NT2/D1 (cell line): ENCODE measurements at regions not wholly inside any gene's neighbourhood (a gene's known extent, or its start where the extent isn't known, plus 50 kb on each side); places are given as distances from the start of the nearest gene placed in this dataset.

Experiments
- YY1 ChIP-seq: IDR thresholded peaks from 2 replicates; pipeline ENCODE4 v1.6.1; 2011; ENCODE audit not compliant: insufficient read length, insufficient read depth
- ZNF274 ChIP-seq: IDR thresholded peaks from 2 replicates; pipeline ENCODE4 v1.6.1; 2011; ENCODE audit warnings: mild to moderate bottlenecking, low read depth, low read length

DNA sequence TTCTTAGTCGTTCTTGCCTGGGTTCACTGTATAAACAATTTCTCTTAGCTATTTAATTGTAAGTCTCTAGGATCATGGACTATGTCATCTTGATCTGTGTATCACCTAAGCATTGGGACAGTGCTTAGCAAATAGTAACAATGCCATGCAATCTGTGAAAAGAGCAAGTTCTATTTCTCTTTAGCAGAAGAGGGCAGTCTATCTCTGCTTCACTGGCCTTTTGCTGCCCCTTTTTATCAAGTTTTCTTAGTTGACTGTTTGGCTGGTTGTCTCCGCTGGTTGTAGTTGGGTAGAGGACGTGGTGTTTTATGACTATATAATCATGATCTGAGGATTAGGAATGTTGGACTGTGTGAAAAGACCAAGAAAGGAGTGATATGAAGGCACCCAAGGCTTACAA is 315.0 kb downstream of the JRKL start:
- TF ChIP-seq ZNF274, result no peak
- no peak for TF ChIP-seq YY1
